ENCODE measurements at regions not wholly inside any gene's neighbourhood (a gene's known extent, or its start where the extent isn't known, plus 50 kb on each side); places are given as distances from the start of the nearest gene placed in this dataset.
"Not testable (repeated sequence)": the region's sequence is repeated elsewhere in the genome, so short reads cannot be mapped to it uniquely, and the experiment has no call there.

GRCh38 chr4:147102596-147102995, 156.9 kb upstream of the TTC29 start:
- DNase-seq (ENCODE audit: low read depth), result no peak

- peak; percentile 96 for DNase-seq (ENCODE audit: low read depth)
These were observed 157.8 kb upstream of the TTC29 start for GRCh38 chr4:147103403-147103946.

- DNase-seq (ENCODE audit: low read depth), result peak; percentile 15
These were observed 159.1 kb upstream of the TTC29 start for GRCh38 chr4:147104768-147105167.

- DNase-seq (ENCODE audit: low read depth), result no peak
These were observed 162.7 kb upstream of the TTC29 start for GRCh38 chr4:147108409-147108808.

- DNase-seq (ENCODE audit: low read depth), result no peak
These were observed 164.1 kb upstream of the TTC29 start for GRCh38 chr4:147109800-147110199.

GRCh38 chr4:147110473-147111367, 165.1 kb upstream of the TTC29 start:
- peak; percentile 34 for DNase-seq (ENCODE audit: low read depth)

GRCh38 chr4:147112196-147112595, 166.5 kb upstream of the TTC29 start:
- DNase-seq (ENCODE audit: low read depth), result not testable (repeated sequence)

GRCh38 chr4:147117431-147117830, 171.8 kb upstream of the TTC29 start:
- no peak for DNase-seq (ENCODE audit: low read depth)

GRCh38 chr4:147118528-147118927, 172.9 kb upstream of the TTC29 start:
- DNase-seq (ENCODE audit: low read depth), result no peak

GRCh38 chr4:147122685-147123084, 177.0 kb upstream of the TTC29 start:
- no peak for DNase-seq (ENCODE audit: low read depth)

- no peak for DNase-seq (ENCODE audit: low read depth)
These were observed 177.5 kb upstream of the TTC29 start for GRCh38 chr4:147123146-147123545.

GRCh38 chr4:147128787-147129186, 183.1 kb upstream of the TTC29 start:
- DNase-seq (ENCODE audit: low read depth), result no peak

GRCh38 chr4:147129687-147130086, 184.0 kb upstream of the TTC29 start:
- DNase-seq (ENCODE audit: low read depth), result no peak

GRCh38 chr4:147134536-147135210, 189.0 kb upstream of the TTC29 start:
- no peak for DNase-seq (ENCODE audit: low read depth)

GRCh38 chr4:147136310-147136709, 190.6 kb upstream of the TTC29 start:
- DNase-seq (ENCODE audit: low read depth), result no peak

- no peak for DNase-seq (ENCODE audit: low read depth)
These were observed 191.1 kb upstream of the TTC29 start for GRCh38 chr4:147136751-147137150.

GRCh38 chr4:147137280-147137679, 191.6 kb upstream of the TTC29 start:
- no peak for DNase-seq (ENCODE audit: low read depth)

- DNase-seq (ENCODE audit: low read depth), result peak; percentile 4
These were observed 192.5 kb upstream of the TTC29 start for GRCh38 chr4:147138171-147138570.

- DNase-seq (ENCODE audit: low read depth), result no peak
These were observed 194.0 kb upstream of the TTC29 start for GRCh38 chr4:147139455-147140198.

GRCh38 chr4:147151763-147152162, 206.1 kb upstream of the TTC29 start:
- no peak for DNase-seq (ENCODE audit: low read depth)

GRCh38 chr4:147157860-147158701, 212.4 kb upstream of the TTC29 start:
- peak; percentile 33 for DNase-seq (ENCODE audit: low read depth)

All from ELR (cell line).